Suprapubic skin (tissue), 4 donors: ENCODE measurements at regions not wholly inside any gene's neighbourhood (a gene's known extent, or its start where the extent isn't known, plus 50 kb on each side); places are given as distances from the start of the nearest gene placed in this dataset.
"Not testable (repeated sequence)": the region's sequence is repeated elsewhere in the genome, so short reads cannot be mapped to it uniquely, and the experiment has no call there.

Source experiments
- POLR2A ChIP-seq, 2 donors: fragments of 450-650 bp; IDR thresholded peaks; one replicate each; pipeline ENCODE4 v1.6.1; 2017; ENCODE audit warnings: antibody characterized with exemption in 2 of 2, mild to moderate bottlenecking in 2 of 2, moderate library complexity in 2 of 2
- POLR2AphosphoS5 ChIP-seq, 3 donors: sonication (generic); formaldehyde crosslinking; IDR thresholded peaks; one replicate each; pipeline ENCODE4 v1.6.1; 2017; ENCODE audit warnings: antibody characterized with exemption in 3 of 3

DNA sequence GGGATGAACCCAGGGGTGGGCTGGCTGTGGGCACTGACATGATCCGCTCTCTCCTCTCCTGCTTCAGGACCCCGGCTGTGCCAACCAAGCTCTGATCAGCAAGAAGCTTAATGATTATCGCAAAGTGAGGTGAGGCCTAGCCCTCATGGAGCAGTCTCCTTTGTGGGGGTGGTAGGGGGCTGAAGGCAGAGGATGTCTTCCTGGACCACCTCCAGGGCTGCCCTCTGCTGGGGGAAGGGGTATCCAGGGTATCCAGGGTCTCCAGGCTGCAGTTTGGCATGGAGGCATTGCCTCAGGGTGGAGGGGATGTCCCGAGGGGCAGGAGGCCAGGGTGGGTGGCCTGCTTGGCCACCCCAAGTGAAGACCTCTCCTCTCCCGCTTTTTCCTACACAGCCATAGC lies 110.1 kb downstream of the ZNF267 start:
- not testable (repeated sequence) for TF ChIP-seq POLR2A, POLR2AphosphoS5 (IDR thresholded peaks at IDR 0.05)
